Jurkat, Clone E6-1 (cell line): ENCODE measurements at regions not wholly inside any gene's neighbourhood (a gene's known extent, or its start where the extent isn't known, plus 50 kb on each side); places are given as distances from the start of the nearest gene placed in this dataset.
"Not testable (repeated sequence)": the region's sequence is repeated elsewhere in the genome, so short reads cannot be mapped to it uniquely, and the experiment has no call there.

ENCODE experiments used
- DNase-seq: peaks from one replicate; pipeline ENCODE4 v3.0.0-alpha.2; 2011; ENCODE audit warnings: low read depth, low spot score
- H3K4me3 ChIP-seq: 2 replicates; pipeline ENCODE4 v1.5.1; 2011; ENCODE audit warnings: mild to moderate bottlenecking, low read length, control low read depth, moderate library complexity

DNA sequence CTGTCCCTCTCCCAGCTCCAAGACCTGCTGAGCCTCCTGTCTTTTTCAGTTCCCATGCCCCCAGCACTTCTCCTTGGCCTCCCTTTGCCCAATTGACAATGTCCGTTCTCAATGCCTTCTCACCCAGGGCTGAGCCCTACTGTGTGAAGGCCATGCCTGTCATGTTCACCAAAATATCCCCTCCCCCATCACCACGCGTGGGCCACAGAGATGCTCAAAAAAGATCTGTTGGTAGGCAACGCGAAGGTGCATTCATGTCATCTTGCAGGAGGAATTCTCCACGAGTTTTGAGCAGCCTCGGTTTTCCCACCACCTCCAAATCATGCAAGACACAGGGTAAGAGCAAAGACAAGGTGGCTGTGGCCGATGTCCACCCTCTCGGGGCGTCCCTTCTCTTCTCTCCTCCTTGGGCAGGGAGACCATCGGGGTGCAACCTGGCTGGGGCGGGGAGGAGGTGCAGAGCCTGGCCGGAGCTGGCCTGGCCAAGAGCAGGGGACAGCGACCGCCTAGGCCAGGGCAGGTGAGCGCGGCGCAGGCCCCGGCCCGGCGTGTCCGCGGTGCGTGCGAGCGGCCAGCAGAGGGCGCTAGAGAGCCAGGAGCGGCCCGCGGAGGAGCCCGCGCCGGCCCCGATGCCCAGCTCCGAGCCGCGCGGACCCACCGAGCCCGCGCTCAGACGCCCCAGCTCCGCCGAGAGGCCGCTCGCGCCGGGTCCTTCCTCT is 56.3 kb upstream of the KRTAP5-11 start:
- DNase-seq, H3K4me3 ChIP-seq: not testable (repeated sequence)

DNA sequence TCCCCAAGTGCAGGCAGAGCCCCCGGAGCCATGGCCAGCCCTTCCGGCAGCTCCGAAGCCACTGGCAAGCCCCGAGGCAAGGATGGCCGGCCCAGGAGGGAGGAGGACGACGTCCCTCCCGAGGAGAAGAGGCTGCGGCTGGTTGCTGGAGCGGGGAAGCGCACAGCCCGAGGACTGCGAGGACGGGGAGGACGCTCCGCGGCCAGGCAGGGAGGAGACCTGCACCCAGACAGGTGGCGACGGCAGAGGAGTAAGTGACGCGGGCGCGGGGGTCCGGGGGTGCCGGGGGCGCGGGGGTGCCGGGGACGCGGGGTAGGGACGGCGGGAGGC is 56.8 kb upstream of the KRTAP5-11 start:
- not testable (repeated sequence) for DNase-seq, H3K4me3 ChIP-seq

DNA sequence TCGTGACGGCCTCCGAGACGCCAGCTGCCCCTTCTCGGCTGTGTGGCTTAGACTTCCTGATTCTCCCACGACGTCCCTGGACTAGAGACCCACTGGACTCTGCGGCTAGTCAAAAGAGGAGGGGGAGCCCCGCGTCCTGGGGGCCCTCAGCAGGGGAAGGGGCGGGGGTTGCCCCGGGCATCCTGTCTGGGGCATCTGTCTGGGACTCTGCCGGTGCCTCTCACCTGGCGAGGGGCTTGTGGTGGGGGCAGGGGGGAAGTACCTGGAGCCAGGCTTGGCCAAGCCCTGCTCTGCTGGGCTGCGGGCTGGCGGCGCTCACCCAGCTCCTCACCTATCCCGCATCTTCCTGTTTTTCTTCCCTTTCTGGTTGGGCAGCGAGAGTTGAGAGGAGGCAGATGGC is 57.2 kb upstream of the KRTAP5-11 start:
- H3K4me3 ChIP-seq, result not testable (repeated sequence)

DNA sequence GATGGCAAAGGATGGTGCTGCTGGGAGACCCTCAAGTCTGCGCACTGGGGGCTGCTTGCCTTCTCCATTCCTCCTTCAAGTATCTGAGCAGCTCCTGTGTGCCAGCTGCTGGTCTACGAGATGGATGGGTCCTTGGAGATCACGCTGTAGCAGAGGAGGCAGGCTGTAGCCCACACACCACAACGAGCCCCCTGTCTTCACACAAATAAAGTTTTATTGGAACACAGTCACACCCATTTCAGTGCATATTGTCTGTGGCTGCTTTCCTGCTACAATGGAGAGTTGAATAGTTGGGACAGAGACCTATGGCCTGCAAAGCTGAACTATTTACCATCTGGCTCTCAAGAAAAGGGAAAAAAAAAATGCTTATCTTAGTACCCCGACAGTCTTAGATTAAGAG is 64.4 kb upstream of the KRTAP5-11 start:
- not testable (repeated sequence) for H3K4me3 ChIP-seq, DNase-seq

More for the DNA sequence above, 57.2 kb upstream of the KRTAP5-11 start:
- DNase-seq, result not testable (repeated sequence)

DNA sequence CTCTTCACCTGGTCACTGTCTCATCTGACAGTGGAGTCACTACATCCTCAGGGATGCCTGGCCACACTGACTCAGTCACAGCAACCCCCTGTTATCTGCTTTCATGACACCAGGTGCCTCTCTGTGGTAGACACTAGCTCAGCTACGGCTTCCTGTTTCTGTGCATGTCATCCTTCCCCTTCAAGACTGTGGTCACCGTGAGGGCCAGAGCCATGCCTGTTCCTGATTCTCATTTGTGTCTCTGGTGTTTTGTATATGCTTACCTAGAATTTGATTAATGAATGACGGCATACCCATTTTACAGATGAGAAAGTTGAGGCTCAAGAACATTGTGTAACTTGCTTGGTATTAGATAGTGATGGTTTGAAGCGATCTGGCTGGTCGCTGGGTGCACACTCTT is 70.3 kb upstream of the KRTAP5-11 start:
- H3K4me3 ChIP-seq, result not testable (repeated sequence)
- DNase-seq, result peak; percentile 11

DNA sequence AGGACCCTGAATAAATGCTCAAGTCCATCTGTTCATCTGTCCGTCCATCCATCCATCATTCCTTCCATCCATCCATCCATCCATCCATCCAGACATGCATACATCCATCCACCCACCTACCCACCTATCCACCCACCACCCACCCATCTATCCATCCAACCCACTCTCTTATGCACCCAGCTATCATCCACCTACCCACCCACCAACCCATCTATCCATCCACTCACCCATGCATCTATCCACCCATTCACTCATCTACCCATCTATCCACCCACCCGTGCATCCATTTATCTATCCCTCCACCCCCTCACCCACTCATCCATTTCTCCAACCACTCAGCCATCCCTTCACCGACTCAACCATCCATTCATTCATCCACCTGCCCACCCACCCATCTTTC is 71.7 kb upstream of the KRTAP5-11 start:
- DNase-seq, H3K4me3 ChIP-seq: not testable (repeated sequence)

DNA sequence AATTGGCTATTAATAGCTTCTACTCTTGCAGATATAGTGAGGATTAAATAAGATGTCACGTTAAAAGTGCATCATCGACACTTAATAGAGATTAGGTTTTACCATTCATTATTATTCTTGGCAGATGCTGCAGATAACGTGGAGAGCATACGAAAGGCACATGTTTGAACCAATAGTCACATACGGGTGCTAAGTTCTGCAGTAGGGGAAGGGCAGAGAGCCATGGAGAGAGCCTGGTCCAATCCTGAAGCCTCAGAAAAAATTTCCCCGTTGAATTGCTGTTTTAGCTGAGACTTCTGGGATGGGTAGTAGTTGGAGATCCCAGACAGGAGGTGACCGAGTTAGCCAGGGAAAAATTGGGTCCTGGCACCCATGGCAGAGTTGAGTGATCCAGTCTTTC is 72.4 kb upstream of the KRTAP5-11 start:
- H3K4me3 ChIP-seq, DNase-seq: not testable (repeated sequence)

DNA sequence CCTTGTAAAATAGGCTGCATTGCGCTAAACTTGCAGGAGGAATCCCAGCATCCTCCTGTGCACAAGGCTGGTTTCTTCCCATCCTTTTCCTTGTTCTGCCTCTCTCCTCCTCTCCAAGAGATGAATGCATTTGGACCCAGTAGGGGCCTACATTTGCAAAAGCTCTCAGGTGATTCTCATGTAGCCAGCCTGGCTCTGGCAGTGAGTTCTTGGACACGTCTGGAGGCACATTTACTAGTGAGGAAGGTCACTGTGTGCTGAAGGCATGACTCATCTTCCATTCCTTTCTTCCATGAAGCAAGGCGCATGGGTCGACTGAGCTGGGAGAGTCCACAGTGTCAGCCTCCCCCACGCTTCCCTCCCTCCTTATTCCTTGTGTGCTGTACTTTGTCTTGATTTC is 73.8 kb upstream of the KRTAP5-11 start:
- not testable (repeated sequence) for H3K4me3 ChIP-seq, DNase-seq

DNA sequence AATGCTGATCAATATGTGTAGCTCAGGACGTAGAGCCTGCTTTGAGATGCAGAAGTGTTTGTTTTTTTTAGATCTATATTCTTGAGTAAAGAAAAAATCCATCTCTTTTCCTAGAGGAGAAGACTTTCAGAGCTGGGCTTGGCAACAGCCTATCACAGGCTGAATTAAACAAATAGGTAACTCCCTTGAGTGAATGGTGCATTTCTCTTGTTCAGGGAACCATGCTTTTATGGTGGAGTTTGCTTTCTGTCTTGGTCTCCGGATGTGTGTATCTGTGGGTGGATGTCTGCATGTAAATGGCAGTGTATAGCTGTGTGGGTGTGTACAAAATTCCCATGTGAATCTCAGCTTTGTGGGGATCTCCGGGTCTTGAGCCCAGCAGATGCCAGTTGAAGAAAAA is 82.3 kb upstream of the KRTAP5-11 start:
- not testable (repeated sequence) for H3K4me3 ChIP-seq, DNase-seq

DNA sequence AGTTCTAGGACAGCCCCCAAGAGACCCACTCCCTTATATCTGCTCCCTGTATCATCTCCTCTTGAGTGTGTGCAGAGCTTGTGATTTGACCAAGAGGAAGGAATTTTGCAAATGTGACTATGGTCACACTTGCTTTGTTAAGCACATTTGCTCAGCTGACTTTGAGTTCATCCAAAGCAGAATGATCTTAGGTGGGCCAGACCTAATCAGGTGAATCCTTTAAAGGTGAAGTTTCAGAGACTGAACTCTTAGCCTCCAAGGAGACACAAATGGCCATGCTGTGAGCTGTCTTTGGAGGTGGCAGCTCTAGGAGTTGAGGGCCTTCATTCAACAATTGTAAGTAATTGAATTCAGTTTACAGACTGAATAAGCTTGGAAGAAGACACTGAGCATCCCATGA is 115.4 kb upstream of the KRTAP5-11 start:
- not testable (repeated sequence) for H3K4me3 ChIP-seq, DNase-seq

DNA sequence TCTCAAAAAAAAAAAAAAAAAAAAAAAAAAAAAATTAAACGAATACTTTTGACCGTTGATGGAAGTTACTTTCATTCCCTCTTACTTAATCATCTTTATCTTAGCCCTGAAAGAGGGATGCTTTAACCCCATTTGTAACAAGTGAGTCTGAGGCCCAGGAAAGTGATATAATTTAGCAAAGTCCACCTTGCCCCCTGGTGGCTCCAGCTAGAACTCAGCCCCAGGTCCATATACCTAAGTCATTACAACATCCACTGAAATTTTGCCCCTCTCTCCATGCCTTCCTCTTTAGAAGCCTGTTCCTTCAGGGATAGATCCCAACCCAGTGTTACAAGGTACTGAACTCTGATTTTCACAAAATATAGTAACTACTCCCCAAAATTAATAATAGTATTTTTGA is 116.3 kb upstream of the KRTAP5-11 start:
- H3K4me3 ChIP-seq, DNase-seq: not testable (repeated sequence)

DNA sequence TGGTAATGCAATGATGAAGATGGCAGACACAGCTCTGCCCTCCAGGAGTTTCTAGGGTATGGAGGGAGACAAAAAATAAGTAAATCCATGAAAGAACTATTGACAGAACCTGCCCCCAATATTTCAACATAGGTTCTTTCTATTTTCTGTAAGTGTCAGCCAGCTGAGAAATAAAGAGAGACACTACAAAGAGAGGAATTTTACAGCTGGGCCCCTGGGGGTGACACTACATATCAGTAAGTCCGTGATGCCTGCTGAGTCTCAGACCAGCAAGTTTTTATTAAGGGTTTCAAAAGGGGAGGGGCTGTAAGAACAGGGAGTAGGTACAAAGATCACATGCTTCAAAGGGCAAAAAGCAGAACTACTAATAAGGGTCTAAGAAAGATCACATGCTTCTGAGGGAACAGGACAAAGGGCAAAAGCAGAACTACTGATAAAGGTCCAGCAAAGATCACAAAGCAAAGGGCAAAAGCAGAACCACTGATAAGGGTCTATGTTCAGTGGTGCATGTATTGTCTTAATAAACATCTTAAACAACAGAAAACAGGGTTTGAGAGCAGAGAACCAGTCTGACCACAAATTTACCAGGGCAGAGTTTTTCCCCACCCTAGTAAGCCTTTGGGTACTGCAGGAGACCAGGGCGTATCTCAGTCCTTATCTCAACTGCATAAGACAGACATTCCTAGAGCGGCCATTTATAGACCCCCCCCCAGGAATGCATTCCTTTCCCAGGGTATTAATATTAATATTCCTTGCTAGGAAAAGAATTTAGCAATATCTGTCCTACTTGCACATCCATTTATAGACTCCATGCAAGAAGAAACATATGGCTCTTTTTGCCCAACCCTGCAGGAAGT is 119.0 kb upstream of the KRTAP5-11 start:
- DNase-seq, H3K4me3 ChIP-seq: not testable (repeated sequence)

DNA sequence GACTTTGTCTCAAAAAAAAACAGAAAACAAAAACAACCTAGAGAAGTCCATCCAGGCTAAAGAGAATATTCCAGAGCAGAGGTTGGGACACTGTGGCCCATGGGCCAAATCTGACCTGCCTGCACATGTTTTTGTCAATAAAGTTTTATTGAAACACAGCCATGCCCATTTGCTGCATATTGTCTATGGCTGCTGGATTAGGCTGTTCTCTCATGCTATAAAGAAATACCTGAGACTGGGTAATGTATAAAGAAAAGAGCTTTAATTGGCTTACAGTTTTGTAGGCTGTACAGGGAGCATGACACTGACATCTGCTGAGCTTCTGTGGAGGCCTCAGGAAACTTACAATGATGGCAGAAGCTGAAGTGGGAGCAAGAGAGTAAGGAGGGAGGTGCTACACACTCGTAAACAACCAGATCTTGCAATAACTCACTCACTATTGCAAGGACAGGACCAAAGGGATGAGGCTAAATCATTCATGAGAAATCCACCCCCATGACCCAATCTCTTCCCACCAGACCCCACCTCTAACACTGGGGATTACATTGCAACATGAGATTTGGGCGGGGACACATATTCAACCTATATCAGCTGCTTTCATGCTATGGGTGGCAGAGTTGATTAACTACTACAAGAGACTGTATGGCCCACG is 122.5 kb upstream of the KRTAP5-11 start:
- not testable (repeated sequence) for H3K4me3 ChIP-seq, DNase-seq

DNA sequence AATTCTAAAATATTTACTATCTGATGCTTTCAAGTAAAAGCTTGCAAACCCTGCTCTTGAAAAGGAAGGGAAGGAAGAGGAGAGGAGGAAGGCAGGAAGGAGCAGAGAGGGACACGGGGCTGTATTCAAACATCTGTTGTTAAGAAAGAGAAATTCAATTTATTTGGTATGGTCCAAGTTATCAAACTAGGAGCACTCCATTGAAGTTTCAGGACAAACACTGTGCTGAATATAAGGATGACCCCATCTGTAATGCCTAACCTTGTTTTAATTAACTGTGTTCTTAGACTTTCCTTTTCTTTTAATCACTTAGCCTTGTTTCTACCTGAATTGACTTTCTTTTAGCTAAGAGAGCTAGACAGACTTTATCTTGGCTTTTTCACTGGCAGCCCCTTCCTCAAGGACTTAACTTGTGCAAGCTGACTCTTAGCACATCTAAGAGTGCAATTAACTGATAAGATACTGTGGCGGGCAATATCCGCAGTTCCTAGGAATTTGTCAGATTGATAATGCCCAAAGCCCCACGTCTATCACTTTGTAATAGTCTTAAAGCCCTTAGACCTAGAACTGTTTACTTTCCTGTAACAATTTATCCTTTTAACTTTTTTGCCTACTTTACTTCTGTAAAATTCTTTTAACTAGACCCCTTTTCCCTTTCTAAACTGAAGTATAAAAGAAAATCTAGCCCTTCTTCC is 123.2 kb upstream of the KRTAP5-11 start:
- DNase-seq, H3K4me3 ChIP-seq: not testable (repeated sequence)

DNA sequence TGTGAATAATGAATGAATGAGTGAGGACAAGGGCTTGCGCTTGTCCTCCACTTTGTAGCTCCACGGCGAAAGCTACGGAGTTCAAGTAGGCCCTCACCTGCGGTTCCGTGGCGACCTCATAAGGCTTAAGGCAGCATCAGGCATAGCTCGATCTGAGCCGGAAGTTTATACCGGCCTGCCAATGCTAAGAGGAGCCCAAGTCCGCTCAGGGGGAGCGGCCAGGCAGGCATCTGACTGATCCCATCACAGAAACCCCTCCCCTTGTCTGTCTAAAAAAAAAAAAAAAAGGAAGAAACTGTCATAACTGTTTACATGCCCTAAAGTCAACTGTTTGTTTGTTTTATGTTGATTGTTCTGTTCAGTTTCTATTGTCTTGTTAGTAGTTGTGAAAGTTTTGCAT is 124.4 kb upstream of the KRTAP5-11 start:
- not testable (repeated sequence) for DNase-seq, H3K4me3 ChIP-seq

DNA sequence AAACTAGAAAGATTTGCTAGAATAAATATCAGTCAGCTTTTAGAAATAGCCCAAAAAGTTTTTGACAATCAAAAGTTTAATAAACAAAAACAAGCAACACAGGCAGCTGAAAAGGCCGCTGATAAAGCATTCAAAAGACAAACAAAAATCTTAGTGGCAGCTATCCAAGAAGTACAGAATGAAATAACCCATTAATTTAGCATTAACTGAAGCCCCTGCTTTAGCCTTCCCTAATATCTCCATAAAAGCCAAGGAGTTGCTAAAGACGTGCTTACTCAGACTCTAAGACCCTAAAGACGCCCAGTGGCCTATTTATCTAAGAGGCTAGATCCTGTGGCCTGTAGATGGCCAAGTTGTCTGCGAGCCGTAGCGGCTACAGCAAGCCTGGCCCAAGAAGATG is 123.5 kb upstream of the DEFB108B start:
- DNase-seq, H3K4me3 ChIP-seq: not testable (repeated sequence)

DNA sequence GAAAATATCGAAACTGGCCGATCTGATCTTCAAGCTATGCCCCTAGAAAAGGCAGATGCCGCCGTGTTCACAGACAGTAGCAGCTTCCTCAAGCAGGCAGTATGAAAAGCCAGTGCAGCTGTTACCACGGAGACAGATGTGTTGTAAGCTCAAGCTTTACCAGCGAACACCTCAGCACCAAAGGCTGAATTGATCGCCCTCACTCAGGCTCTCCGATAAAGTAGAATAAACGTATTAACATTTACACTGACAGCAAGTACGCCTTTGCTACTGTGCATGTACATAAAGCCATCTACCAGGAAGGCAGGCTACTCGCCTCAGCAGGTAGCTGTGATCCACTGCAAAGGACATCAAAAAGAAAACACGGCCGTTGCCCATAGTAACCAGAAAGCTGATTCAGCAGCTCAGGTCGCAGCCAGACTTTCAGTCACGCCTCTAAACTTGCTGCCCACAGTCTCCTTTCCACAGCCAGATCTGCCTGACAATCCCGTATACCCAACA is 122.8 kb upstream of the DEFB108B start:
- H3K4me3 ChIP-seq, DNase-seq: not testable (repeated sequence)

DNA sequence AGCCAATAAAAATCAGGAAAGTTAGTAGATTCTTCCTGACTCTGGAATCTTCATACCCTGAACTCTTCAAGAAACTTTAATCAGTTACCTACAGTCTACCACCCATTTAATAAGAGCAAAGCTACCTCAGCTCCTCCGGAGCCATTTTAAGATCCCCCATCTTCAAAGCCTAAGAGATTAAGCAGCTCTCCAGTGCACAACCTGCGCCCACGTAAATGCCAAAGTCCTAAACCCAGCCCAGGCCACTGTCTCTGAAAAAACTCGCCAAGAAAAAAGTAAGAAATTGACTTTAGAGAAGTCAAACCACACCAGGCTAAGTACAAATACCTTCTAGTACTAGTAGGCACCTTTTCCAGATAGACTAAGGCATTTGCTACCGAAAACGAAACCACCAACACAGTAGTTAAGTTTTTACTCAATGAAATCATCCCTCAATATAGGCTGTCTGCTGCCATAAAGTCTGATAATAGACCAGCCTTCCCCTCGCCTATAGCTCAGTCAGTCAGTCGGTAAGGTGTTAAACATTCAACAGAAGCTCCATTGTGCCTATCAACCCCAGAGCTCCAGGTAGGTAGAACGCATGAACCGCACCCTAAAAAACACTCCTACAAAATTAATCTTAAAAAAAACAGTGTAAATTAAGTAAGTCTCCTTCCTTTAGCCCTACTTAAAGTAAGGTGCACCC is 122.2 kb upstream of the DEFB108B start:
- not testable (repeated sequence) for H3K4me3 ChIP-seq, DNase-seq

DNA sequence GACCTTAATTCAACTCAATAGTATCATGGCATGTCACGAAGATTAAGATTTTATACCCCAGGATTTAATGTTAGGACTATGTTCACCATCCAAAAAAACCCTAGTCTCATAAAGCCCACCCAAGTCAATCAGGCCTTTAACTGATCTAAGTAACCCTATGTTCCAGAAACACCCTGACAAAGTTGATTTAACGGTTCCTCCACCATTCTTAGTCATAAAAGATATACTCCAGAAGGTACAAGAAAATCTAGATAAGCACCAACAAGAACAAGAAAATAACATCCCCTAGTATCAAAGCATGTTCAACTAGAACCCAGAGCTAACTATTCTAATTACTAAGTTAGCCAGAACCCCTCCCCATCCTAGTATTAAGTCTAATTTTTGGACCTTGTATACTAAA is 120.7 kb upstream of the DEFB108B start:
- not testable (repeated sequence) for DNase-seq, H3K4me3 ChIP-seq
